Mammary epithelial cell (primary cell): ENCODE measurements at regions not wholly inside any gene's neighbourhood (a gene's known extent, or its start where the extent isn't known, plus 50 kb on each side); places are given as distances from the start of the nearest gene placed in this dataset.

Experiments
- EZH2 ChIP-seq: IDR thresholded peaks from 2 replicates; pipeline ENCODE4 v1.6.1; 2012; ENCODE audit warnings: low read length, inconsistent platforms, borderline replicate concordance
- TF ChIP-seq, protein P1 (sequence below), 2 donors: IDR thresholded peaks in 1 of 2; conservative IDR thresholded peaks in 1 of 2; 2 replicates each; pipeline ENCODE4 v1.5.1; 2011 to 2012; ENCODE audit warnings: inconsistent platforms in 2 of 2, low read length in 2 of 2, mild to moderate bottlenecking in 2 of 2, control low read depth in 1 of 2, low read depth in 1 of 2; ENCODE audit not compliant: insufficient read depth in 1 of 2; ENCODE audit errors: extremely low read depth in 1 of 2

DNA sequence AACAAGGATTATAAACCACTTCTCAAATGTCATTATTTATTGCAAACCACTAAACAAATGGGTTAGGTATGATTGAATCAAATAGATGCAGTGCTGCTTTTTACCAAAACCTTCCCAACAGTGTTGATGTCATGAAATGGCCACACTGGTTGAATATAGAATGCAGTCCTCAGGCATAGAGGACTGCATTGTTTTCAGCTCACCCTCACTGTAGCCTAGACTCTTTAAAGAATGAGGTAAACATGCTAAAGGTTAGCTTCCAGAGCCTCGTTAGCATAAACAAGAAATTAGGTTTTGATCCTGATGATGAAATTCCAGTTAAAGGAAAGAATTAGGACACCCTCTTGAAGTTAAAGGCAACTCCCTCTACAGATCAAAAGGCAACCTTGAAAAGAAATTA lies 224.3 kb downstream of the ALDH8A1 start:
- TF ChIP-seq, protein P1, sequence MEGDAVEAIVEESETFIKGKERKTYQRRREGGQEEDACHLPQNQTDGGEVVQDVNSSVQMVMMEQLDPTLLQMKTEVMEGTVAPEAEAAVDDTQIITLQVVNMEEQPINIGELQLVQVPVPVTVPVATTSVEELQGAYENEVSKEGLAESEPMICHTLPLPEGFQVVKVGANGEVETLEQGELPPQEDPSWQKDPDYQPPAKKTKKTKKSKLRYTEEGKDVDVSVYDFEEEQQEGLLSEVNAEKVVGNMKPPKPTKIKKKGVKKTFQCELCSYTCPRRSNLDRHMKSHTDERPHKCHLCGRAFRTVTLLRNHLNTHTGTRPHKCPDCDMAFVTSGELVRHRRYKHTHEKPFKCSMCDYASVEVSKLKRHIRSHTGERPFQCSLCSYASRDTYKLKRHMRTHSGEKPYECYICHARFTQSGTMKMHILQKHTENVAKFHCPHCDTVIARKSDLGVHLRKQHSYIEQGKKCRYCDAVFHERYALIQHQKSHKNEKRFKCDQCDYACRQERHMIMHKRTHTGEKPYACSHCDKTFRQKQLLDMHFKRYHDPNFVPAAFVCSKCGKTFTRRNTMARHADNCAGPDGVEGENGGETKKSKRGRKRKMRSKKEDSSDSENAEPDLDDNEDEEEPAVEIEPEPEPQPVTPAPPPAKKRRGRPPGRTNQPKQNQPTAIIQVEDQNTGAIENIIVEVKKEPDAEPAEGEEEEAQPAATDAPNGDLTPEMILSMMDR (conservative IDR thresholded peaks at IDR 0.05 in 1 of 2, IDR thresholded peaks at IDR 0.05 in 1 of 2; ENCODE audit: extremely low read depth in 1 of 2, insufficient read depth in 1 of 2, low read depth in 1 of 2, low read length in 2 of 2), result no peak
- TF ChIP-seq EZH2, result no peak
